ENCODE measurements at regions not wholly inside any gene's neighbourhood (a gene's known extent, or its start where the extent isn't known, plus 50 kb on each side); places are given as distances from the start of the nearest gene placed in this dataset.

DNA sequence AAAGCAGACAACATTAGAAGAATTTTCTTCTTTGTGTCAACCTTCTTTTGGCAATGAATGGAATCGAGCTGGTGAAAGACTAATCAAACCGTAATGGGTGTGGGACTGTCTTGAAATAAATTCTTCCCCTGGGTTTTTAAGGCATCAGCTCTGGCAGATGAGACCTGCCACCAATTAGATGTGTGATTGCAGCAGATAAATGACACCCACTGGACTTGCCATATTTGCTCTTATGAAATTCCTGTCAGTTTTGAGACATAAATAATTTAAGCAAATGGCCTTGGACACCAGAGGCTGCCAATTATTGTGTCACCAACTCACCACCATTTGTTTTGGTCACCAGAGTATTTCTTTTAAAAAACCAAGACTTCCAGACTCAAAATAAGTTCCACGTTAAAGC, 135.9 kb upstream of the RGMB start:
- no peak for DNase-seq (ENCODE audit: low spot score)
- TF ChIP-seq, protein P1, sequence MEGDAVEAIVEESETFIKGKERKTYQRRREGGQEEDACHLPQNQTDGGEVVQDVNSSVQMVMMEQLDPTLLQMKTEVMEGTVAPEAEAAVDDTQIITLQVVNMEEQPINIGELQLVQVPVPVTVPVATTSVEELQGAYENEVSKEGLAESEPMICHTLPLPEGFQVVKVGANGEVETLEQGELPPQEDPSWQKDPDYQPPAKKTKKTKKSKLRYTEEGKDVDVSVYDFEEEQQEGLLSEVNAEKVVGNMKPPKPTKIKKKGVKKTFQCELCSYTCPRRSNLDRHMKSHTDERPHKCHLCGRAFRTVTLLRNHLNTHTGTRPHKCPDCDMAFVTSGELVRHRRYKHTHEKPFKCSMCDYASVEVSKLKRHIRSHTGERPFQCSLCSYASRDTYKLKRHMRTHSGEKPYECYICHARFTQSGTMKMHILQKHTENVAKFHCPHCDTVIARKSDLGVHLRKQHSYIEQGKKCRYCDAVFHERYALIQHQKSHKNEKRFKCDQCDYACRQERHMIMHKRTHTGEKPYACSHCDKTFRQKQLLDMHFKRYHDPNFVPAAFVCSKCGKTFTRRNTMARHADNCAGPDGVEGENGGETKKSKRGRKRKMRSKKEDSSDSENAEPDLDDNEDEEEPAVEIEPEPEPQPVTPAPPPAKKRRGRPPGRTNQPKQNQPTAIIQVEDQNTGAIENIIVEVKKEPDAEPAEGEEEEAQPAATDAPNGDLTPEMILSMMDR (IDR thresholded peaks at IDR 0.05): no peak
- ATAC-seq (ENCODE audit: low FRiP score): no peak

DNA sequence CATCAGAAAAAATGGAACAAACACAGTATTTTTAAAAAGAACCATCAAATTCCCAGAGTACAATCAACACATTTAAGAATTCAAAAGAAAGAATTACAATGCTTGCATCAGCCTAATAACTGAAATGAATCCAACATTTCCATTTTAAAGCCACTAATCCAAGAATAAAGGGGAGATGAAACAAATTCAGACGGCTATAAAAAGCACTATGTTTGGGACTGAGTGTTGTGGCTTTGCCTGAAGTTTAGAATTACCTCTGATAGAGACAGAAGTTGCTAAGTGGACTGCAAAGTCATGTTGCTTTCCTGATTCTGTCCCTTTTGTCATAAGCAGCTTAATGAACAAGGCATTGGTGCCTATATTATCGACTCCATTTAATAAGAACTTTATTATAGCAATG, 135.4 kb upstream of the RGMB start:
- no peak for DNase-seq (ENCODE audit: low spot score)
- TF ChIP-seq, protein P1 (IDR thresholded peaks at IDR 0.05): no peak
- no peak for ATAC-seq (ENCODE audit: low FRiP score)

DNA sequence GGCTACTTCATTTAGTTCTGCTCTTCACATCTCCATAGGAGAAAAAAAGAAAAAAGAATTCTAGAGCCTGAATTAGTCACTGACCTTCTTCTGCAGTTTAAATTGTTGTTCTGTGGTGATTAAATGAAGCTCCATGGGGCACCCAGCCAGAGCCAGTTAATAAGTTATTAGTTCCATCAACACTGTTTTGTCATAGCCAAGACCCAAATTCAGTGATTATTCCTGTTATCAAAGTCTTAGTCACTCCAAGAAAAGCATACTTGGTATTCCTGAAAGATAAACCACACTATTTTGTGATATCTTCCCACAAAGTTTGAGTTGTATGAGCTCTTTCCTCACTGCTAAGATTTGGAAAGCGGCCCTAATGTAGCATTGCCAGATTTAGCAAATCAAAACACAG, 134.8 kb upstream of the RGMB start:
- TF ChIP-seq, protein P1 (IDR thresholded peaks at IDR 0.05): no peak
- no peak for DNase-seq (ENCODE audit: low spot score)
- ATAC-seq (ENCODE audit: low FRiP score): no peak

DNA sequence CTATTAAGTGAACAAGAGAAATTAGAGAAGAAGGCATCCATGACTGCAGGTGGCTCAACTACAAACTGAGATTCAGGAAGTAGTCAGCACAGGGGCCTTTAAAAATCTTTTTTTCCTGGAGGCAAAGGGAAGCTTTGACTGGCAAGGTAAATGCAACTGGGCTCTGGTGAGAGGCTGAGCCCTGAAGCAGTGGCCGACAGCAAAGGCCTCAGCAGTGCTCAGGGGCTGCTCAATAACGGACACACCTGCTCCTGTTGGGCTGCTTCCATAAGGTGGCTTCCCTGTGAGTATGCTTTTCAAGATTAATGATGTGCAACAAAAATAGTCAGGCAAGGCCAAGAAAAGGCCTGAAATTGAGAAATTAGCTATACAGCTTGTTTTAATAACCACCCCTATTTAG, 134.2 kb upstream of the RGMB start:
- DNase-seq (ENCODE audit: low spot score) (no peak), ATAC-seq (ENCODE audit: low FRiP score) (no peak)
- TF ChIP-seq, protein P1 (IDR thresholded peaks at IDR 0.05): no peak

DNA sequence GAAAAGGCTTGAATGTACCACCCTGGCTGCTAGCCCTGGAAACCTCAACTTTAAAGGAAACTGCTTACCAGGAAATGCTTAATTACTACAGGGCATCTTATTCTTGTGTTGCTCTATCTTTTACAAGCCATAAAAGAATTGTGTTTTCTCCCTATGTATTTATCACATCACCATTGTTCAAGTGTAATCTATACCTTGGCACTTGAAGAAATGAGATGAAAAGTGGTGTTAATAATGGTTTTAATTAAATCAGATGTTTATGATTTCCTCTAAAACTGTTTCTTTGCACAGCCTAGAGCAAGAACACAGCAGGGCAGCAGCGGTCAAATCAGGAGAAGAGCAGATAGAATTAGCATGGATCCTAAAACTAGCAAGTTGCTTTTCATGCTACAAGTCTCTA, 131.8 kb upstream of the RGMB start:
- TF ChIP-seq, protein P1 (IDR thresholded peaks at IDR 0.05): no peak
- DNase-seq (ENCODE audit: low spot score) (no peak), ATAC-seq (ENCODE audit: low FRiP score) (no peak)

DNA sequence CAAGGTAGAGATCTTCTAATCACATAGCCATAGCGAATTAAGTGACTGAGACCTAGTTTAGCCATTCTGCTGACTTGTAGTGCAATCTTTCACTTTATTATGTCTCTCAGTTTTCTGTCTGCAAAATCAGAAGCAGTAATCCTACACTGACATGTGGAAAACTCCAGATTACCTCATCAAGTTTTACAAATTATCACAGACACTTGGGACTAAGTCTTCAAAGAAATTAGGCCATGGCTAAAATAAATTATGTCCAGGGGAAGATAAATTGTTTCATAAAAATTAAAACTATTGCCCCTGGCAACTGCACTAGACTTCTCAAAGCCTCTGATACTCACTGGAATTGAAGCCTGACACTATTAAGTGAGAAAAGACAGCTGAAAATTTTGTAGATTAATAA, 129.9 kb upstream of the RGMB start:
- DNase-seq (ENCODE audit: low spot score): no peak
- no peak for ATAC-seq (ENCODE audit: low FRiP score)
- TF ChIP-seq, protein P1 (IDR thresholded peaks at IDR 0.05): no peak

DNA sequence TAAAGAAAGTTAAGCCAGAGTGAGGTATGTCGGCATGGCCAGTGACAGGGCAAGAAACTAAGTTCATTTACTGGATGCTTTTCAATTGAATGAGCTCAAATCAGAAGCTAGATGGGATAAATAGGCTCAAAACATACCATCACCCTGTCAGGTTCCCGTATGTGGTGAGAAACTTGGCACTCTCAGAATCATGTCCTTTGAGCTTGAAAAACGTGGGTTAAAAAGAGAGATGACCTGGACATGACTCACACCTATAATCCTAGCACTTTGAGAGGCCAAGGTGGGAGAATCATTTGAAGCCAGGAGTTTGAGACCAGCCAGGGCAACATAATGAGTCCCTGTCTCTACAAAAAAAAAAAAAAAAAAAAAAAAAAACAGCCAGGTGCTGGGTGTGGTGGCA, 121.7 kb upstream of the RGMB start:
- DNase-seq (ENCODE audit: low spot score): no peak
- TF ChIP-seq, protein P1 (IDR thresholded peaks at IDR 0.05): no peak
- no peak for ATAC-seq (ENCODE audit: low FRiP score)
